ENCODE measurements at regions not wholly inside any gene's neighbourhood (a gene's known extent, or its start where the extent isn't known, plus 50 kb on each side); places are given as distances from the start of the nearest gene placed in this dataset.

DNA sequence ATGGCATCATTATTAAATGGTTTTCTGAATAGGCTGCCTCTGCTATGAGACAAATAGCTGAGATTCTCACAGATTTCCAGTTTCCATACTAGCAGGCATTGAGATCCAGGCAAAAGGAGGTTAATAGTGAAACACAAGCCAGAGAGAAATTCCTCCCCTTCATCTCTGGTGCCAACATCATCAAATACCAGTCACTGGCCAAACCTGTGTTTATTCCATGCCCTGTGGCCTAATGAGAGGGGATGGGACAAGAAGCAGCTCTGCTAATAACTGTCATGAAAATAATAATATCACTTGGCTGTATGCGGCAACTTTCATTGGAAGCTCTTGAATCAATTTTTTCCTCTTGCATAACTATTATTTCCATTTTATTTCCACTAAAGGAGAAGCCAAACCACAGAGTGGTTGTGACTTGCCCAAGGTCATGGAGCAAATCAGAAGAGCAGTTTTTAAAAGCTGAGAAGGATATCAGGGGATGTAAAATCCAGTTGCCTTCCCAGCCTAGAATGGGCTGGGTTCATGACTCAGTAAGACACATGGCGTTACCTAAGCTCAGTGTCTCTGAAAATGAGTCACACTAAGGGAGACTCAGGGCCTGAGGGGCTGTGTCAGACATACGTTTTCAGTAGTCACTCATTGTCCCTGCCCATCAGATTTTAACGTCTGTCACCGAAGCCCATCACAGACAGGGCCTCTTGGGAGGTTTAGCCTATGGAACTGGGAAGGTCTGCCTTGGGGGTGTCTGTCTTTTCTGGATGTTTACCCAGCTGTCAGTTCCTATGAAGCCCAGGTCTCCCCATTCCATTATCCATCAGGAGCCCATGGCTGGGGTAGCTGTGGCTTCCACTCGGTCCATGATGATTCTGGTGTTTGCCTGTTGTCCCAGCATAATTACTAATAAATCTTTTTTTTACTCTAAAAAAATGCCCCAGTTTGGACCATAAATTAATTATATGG, 208.8 kb upstream of the EEA1 start:
- no peaks in the 10 kb centered on the region for H3K27me3 ChIP-seq (replicated peaks in 1 of 4; ENCODE audit: control insufficient read depth in 3 of 4, extremely low read depth in 1 of 4, insufficient read depth in 3 of 4, low read length in 3 of 4)
- CTCF ChIA-PET (ENCODE audit: partially characterized antibody) = interaction anchor here (1.1 to 1.6 kb wide), 5 partner anchors 10 to 151 kb away, joined by 3 to 4 read pairs (median 4); no protein-coding TSS in a partner anchor
- H3K4me3 ChIP-seq (ENCODE audit: extremely low read depth in 1 of 4, insufficient read depth in 2 of 4, low read depth in 3 of 4, low read length in 4 of 4) = no peak overlapping the region
- no peak overlapping the region for H2AFZ ChIP-seq (ENCODE audit: low read length)
- H3K18ac ChIP-seq (ENCODE audit: extremely low read depth, low read length) = no peak overlapping the region
- H3K4me1 ChIP-seq (replicated peaks in 1 of 4; ENCODE audit: control insufficient read depth in 3 of 4, insufficient read depth in 4 of 4, low read length in 3 of 4) = no peaks in the 10 kb centered on the region
- POLR2A ChIA-PET (ENCODE audit: partially characterized antibody) = no interaction called here
- no peak overlapping the region for H2BK12ac ChIP-seq (ENCODE audit: low read depth, low read length)
- WGBS, 2 experiments (ENCODE audit: extremely low coverage in 1 of 2, insufficient coverage in 1 of 2, insufficient read length in 1 of 2, insufficient replicate concordance in 2 of 2, low coverage in 1 of 2, low lambda C conversion rate in 2 of 2, missing lambda C conversion rate in 1 of 2) = 87% methylated on average over 6 of the region's 6 CpGs; no CpG with 5 or more reads in 1 of the 2 experiments
- no peak overlapping the region for H3K4ac ChIP-seq (replicated peaks; ENCODE audit: insufficient read length, low read depth, low read length)
- H2BK120ac ChIP-seq (replicated peaks; ENCODE audit: low read depth, low read length) = no peak overlapping the region
- no peak overlapping the region for H3K9ac ChIP-seq (replicated peaks in 1 of 4; ENCODE audit: extremely low read depth in 1 of 4, low read depth in 3 of 4, low read length in 3 of 4)
- no peaks in the 10 kb centered on the region for H3K79me1 ChIP-seq (ENCODE audit: low read depth, low read length)
- H2BK5ac ChIP-seq (ENCODE audit: low read depth, low read length) = no peak overlapping the region
- H3K27ac ChIP-seq (ENCODE audit: low read depth, low read length) = no peak overlapping the region
- H4K91ac ChIP-seq (replicated peaks; ENCODE audit: insufficient read length, low read length) = no peak overlapping the region
- no peak overlapping the region for H2AK5ac ChIP-seq (ENCODE audit: low read depth, low read length)
- no peaks in the 10 kb centered on the region for H3K79me2 ChIP-seq (ENCODE audit: control insufficient read depth in 1 of 2, insufficient read depth in 2 of 2, low read length in 2 of 2)
- H3K4me2 ChIP-seq (ENCODE audit: insufficient read depth in 1 of 2, low read depth in 2 of 2, low read length in 2 of 2) = no peak overlapping the region
- peaks cover 2% of the 10 kb centered on the region; the same call in 1 of the 2 replicates for H3K23me2 ChIP-seq (ENCODE audit: low read depth, low read length)
- H4K20me1 ChIP-seq (replicated peaks in 1 of 2; ENCODE audit: control insufficient read depth in 1 of 2, insufficient read depth in 2 of 2, low read length in 2 of 2) = no peaks in the 10 kb centered on the region
- DNase-seq (ENCODE audit: low read depth in 1 of 2, low spot score in 2 of 2) (no peak), FAIRE-seq (no peak)
- H2BK20ac ChIP-seq (ENCODE audit: low read length) = no peak overlapping the region
- no peaks in the 10 kb centered on the region for H3K9me3 ChIP-seq (ENCODE audit: insufficient read depth in 2 of 2, low read depth in 1 of 2, low read length in 1 of 2)
- no peak overlapping the region for H4K5ac ChIP-seq (ENCODE audit: insufficient read length, low read depth, low read length)
- H3K36me3 ChIP-seq (ENCODE audit: control insufficient read depth in 2 of 4, insufficient read depth in 4 of 4, low read length in 3 of 4) = no peaks in the 10 kb centered on the region
- no peak overlapping the region for H3K14ac ChIP-seq (ENCODE audit: insufficient read length)
- no peak overlapping the region for H3K56ac ChIP-seq (replicated peaks; ENCODE audit: insufficient read length, low read depth, low read length)
- H4K8ac ChIP-seq (ENCODE audit: extremely low read depth, insufficient read depth, low read length) = no peak overlapping the region
- no peak overlapping the region for H2BK15ac ChIP-seq (ENCODE audit: low read length)
- no peak overlapping the region for H3K23ac ChIP-seq (ENCODE audit: insufficient read length)
- TF ChIP-seq, protein P1, sequence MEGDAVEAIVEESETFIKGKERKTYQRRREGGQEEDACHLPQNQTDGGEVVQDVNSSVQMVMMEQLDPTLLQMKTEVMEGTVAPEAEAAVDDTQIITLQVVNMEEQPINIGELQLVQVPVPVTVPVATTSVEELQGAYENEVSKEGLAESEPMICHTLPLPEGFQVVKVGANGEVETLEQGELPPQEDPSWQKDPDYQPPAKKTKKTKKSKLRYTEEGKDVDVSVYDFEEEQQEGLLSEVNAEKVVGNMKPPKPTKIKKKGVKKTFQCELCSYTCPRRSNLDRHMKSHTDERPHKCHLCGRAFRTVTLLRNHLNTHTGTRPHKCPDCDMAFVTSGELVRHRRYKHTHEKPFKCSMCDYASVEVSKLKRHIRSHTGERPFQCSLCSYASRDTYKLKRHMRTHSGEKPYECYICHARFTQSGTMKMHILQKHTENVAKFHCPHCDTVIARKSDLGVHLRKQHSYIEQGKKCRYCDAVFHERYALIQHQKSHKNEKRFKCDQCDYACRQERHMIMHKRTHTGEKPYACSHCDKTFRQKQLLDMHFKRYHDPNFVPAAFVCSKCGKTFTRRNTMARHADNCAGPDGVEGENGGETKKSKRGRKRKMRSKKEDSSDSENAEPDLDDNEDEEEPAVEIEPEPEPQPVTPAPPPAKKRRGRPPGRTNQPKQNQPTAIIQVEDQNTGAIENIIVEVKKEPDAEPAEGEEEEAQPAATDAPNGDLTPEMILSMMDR (IDR thresholded peaks at IDR 0.05; ENCODE audit: control extremely low read depth in 1 of 3, insufficient read depth in 1 of 3, low read depth in 1 of 3, low read length in 3 of 3) = no peak
- TF ChIP-seq, protein P2, sequence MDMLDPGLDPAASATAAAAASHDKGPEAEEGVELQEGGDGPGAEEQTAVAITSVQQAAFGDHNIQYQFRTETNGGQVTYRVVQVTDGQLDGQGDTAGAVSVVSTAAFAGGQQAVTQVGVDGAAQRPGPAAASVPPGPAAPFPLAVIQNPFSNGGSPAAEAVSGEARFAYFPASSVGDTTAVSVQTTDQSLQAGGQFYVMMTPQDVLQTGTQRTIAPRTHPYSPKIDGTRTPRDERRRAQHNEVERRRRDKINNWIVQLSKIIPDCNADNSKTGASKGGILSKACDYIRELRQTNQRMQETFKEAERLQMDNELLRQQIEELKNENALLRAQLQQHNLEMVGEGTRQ (IDR thresholded peaks at IDR 0.05; ENCODE audit: low read length) = no peak
- no peak for TF ChIP-seq TAF1 (IDR thresholded peaks at IDR 0.05; ENCODE audit: low read depth, low read length)
- TF ChIP-seq, protein P3, sequence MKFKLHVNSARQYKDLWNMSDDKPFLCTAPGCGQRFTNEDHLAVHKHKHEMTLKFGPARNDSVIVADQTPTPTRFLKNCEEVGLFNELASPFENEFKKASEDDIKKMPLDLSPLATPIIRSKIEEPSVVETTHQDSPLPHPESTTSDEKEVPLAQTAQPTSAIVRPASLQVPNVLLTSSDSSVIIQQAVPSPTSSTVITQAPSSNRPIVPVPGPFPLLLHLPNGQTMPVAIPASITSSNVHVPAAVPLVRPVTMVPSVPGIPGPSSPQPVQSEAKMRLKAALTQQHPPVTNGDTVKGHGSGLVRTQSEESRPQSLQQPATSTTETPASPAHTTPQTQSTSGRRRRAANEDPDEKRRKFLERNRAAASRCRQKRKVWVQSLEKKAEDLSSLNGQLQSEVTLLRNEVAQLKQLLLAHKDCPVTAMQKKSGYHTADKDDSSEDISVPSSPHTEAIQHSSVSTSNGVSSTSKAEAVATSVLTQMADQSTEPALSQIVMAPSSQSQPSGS (IDR thresholded peaks at IDR 0.05; ENCODE audit: low read length) = no peak
- no peak for TF ChIP-seq JUN (IDR thresholded peaks at IDR 0.05; ENCODE audit: low read depth, low read length)

Data from H1 (cell line).